HEK293T (cell line): ENCODE measurements at regions not wholly inside any gene's neighbourhood (a gene's known extent, or its start where the extent isn't known, plus 50 kb on each side); places are given as distances from the start of the nearest gene placed in this dataset.

Experiments
- ARNT ChIP-seq: fragments of 450-650 bp; IDR thresholded peaks from 2 replicates; pipeline ENCODE4 v1.6.1; 2017; ENCODE audit warnings: mild to moderate bottlenecking
- BHLHE40 ChIP-seq: fragments of 450-650 bp; IDR thresholded peaks from 2 replicates; pipeline ENCODE4 v1.6.1; 2016; ENCODE audit warnings: mild to moderate bottlenecking, moderate library complexity, borderline replicate concordance
- CTBP1 ChIP-seq: fragments of 450-650 bp; IDR thresholded peaks from 2 replicates; pipeline ENCODE4 v1.6.1; 2016; ENCODE audit warnings: borderline replicate concordance
- FOXA1 ChIP-seq: fragments of 450-650 bp; IDR thresholded peaks from 2 replicates; pipeline ENCODE4 v1.6.1; 2016; ENCODE audit warnings: mild to moderate bottlenecking
- FOXK2 ChIP-seq: fragments of 450-650 bp; IDR thresholded peaks from 2 replicates; pipeline ENCODE4 v1.6.1; 2016; ENCODE audit warnings: mild to moderate bottlenecking
- FOXM1 ChIP-seq: fragments of 450-650 bp; IDR thresholded peaks from 2 replicates; pipeline ENCODE4 v1.6.1; 2017; ENCODE audit warnings: mild to moderate bottlenecking, borderline replicate concordance
- HDGF ChIP-seq: fragments of 450-650 bp; IDR thresholded peaks from 2 replicates; pipeline ENCODE4 v1.6.1; 2017; ENCODE audit warnings: antibody characterized with exemption, borderline replicate concordance
- L3MBTL2 ChIP-seq: fragments of 450-650 bp; conservative IDR thresholded peaks from 2 replicates; pipeline ENCODE4 v1.6.1; 2016; ENCODE audit warnings: mild to moderate bottlenecking
- LEF1 ChIP-seq: fragments of 450-650 bp; IDR thresholded peaks from 2 replicates; pipeline ENCODE4 v1.6.1; 2017; ENCODE audit warnings: mild to moderate bottlenecking, borderline replicate concordance
- NFRKB ChIP-seq: fragments of 450-650 bp; IDR thresholded peaks from 2 replicates; pipeline ENCODE4 v1.6.1; 2016; ENCODE audit warnings: mild to moderate bottlenecking, moderate library complexity
- SP1 ChIP-seq: fragments of 450-650 bp; IDR thresholded peaks from 2 replicates; pipeline ENCODE4 v1.6.1; 2017
- SUZ12 ChIP-seq: fragments of 450-650 bp; IDR thresholded peaks from 2 replicates; pipeline ENCODE4 v1.6.1; 2016; ENCODE audit warnings: mild to moderate bottlenecking
- TARDBP ChIP-seq: fragments of 450-650 bp; IDR thresholded peaks from 2 replicates; pipeline ENCODE4 v1.6.1; 2016

DNA sequence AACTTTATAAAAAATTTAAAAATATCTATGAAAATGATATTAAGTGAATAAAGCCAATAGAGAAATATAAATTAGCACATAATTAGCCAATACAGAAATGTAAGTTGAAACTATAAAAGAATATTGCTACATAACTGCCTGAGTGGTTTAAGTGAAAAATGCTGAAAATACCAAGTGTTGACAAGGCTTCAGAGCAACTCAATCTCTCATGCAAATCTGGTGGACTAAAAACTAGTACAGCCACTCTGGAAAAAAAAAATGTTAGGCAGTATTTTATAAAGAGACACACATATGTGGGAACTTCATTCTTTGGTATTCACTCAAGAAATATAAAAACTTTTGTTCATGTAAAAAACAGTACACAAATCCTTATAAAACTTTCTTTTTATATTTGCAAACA lies 833.7 kb upstream of the ROBO1 start:
- no peak for TF ChIP-seq TARDBP
- no peak for TF ChIP-seq HDGF
- TF ChIP-seq ARNT: no peak
- TF ChIP-seq SP1: no peak
- TF ChIP-seq FOXA1: no peak
- TF ChIP-seq SUZ12: no peak
- TF ChIP-seq FOXM1: no peak
- no peak for TF ChIP-seq BHLHE40
- no peak for TF ChIP-seq LEF1
- TF ChIP-seq FOXK2: no peak
- no peak for TF ChIP-seq NFRKB
- no peak for TF ChIP-seq L3MBTL2
- TF ChIP-seq CTBP1: no peak
